ENCODE measurements at regions not wholly inside any gene's neighbourhood (a gene's known extent, or its start where the extent isn't known, plus 50 kb on each side); places are given as distances from the start of the nearest gene placed in this dataset.

- no peaks in the 10 kb centered on the region for H3K36me3 Mint-ChIP-seq (ENCODE audit: low read depth)
- H3K27ac ChIP-seq (ENCODE audit: low read depth), result no peak overlapping the region
Observed at GRCh38 chr6:4565301-4566250, 210.6 kb upstream of the CDYL start.

More at GRCh38 chr6:4565301-4566250, 210.6 kb upstream of the CDYL start:
- DNase-seq (ENCODE audit: low spot score) (no peak), ATAC-seq (no peak)
- Mint-ChIP-seq H3K4me3 (no peak overlapping the region), H3K27me3 (ENCODE audit: insufficient read depth, low read depth, poor library complexity) (peaks cover 2% of the 10 kb centered on the region), H3K27ac (no peak overlapping the region), H3K9me3 (no peaks in the 10 kb centered on the region; the same call in 1 of the 3 replicates), H3K4me1 (peaks cover 3% of the 10 kb centered on the region; the same call in 2 of the 3 replicates)
- Histone ChIP-seq H4K20me1 (replicated peaks; ENCODE audit: insufficient read depth) (no peaks in the 10 kb centered on the region), H3K79me2 (replicated peaks; ENCODE audit: insufficient read depth) (no peaks in the 10 kb centered on the region), H3K36me3 (ENCODE audit: insufficient read depth) (no peaks in the 10 kb centered on the region), H3K4me1 (ENCODE audit: insufficient read depth) (no peaks in the 10 kb centered on the region), H3F3A (replicated peaks; ENCODE audit: low read depth) (no peaks in the 10 kb centered on the region), H3K27me3 (ENCODE audit: insufficient read depth) (no peaks in the 10 kb centered on the region), H3K9me2 (ENCODE audit: insufficient read depth) (peaks cover 3% of the 10 kb centered on the region; the same call in 1 of the 2 replicates), H2AFZ (0 out of 2 replicates have a peak overlapping the region, but pooled peaks have one; percentile 28), H3K4me3 (no peak overlapping the region), H3K4me2 (no peak overlapping the region)
- no peak for TF ChIP-seq ZNF114 (CRISPR knock-in tag; IDR thresholded peaks at IDR 0.05)
- TF ChIP-seq JUNB (IDR thresholded peaks at IDR 0.05; ENCODE audit: unreplicated experiment), result no peak
- no peak for TF ChIP-seq ZNF462 (CRISPR knock-in tag; IDR thresholded peaks at IDR 0.05)
- no peak for TF ChIP-seq STAT1 (IDR thresholded peaks at IDR 0.05; ENCODE audit: unreplicated experiment)
- no peak for TF ChIP-seq CREB1 (CRISPR knock-in tag; IDR thresholded peaks at IDR 0.05; ENCODE audit: low read depth)
- no peak for TF ChIP-seq EZH2 (IDR thresholded peaks at IDR 0.05; ENCODE audit: low read depth, unreplicated experiment)
- no peak for TF ChIP-seq POLR2AphosphoS5 (IDR thresholded peaks at IDR 0.05; ENCODE audit: low read depth)
- no peak for TF ChIP-seq REST (IDR thresholded peaks at IDR 0.05; ENCODE audit: unreplicated experiment)
- TF ChIP-seq EZH2phosphoT487 (IDR thresholded peaks at IDR 0.05; ENCODE audit: unreplicated experiment), result no peak
- TF ChIP-seq NANOG (IDR thresholded peaks at IDR 0.05; ENCODE audit: borderline replicate concordance), result no peak
- TF ChIP-seq ZNF331 (CRISPR knock-in tag; IDR thresholded peaks at IDR 0.05; ENCODE audit: low read depth), result no peak
- TF ChIP-seq, protein P1, sequence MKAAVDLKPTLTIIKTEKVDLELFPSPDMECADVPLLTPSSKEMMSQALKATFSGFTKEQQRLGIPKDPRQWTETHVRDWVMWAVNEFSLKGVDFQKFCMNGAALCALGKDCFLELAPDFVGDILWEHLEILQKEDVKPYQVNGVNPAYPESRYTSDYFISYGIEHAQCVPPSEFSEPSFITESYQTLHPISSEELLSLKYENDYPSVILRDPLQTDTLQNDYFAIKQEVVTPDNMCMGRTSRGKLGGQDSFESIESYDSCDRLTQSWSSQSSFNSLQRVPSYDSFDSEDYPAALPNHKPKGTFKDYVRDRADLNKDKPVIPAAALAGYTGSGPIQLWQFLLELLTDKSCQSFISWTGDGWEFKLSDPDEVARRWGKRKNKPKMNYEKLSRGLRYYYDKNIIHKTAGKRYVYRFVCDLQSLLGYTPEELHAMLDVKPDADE (IDR thresholded peaks at IDR 0.05), result no peak
- TF ChIP-seq CTCF (conservative IDR thresholded peaks at IDR 0.05; ENCODE audit: low read depth in 2 of 2), result no peak

Measured in GM23338 (cell line).